GM21528 (cell line): ENCODE measurements at regions not wholly inside any gene's neighbourhood (a gene's known extent, or its start where the extent isn't known, plus 50 kb on each side); places are given as distances from the start of the nearest gene placed in this dataset.
"Not testable (repeated sequence)": the region's sequence is repeated elsewhere in the genome, so short reads cannot be mapped to it uniquely, and the experiment has no call there.

Experiments
- ATAC-seq: cut with Tn5 transposase; IDR thresholded peaks from one replicate; pipeline ENCODE4 v1.9.1; 2021; ENCODE audit warnings: mild to moderate bottlenecking, moderate library complexity; ENCODE audit not compliant: unreplicated experiment, low FRiP score

DNA sequence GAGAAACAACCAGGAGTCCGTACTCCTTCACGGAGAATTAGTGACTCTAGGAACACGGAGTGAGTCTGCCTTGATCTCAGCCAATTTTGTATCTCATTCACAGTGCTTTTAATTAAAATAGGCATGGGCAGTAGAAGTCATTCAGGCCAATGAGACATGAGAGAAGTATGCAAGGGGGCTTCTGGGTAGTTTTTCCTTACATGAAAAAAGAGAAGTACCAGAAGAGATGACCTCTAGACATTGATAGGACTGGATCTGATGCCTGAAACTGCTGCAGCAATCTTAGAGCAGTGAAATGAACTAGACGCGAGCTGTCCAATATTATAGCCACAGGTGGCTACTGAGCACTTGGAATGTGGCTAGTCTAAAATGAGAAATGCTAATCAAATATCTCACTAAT lies 187.7 kb upstream of the TLE4 start:
- ATAC-seq = no peak

- ATAC-seq = no peak
These were observed 187.3 kb upstream of the TLE4 start for GRCh38 chr9:79384501-79384900.

GRCh38 chr9:79387101-79387835 lies 184.5 kb upstream of the TLE4 start:
- ATAC-seq = no peak

DNA sequence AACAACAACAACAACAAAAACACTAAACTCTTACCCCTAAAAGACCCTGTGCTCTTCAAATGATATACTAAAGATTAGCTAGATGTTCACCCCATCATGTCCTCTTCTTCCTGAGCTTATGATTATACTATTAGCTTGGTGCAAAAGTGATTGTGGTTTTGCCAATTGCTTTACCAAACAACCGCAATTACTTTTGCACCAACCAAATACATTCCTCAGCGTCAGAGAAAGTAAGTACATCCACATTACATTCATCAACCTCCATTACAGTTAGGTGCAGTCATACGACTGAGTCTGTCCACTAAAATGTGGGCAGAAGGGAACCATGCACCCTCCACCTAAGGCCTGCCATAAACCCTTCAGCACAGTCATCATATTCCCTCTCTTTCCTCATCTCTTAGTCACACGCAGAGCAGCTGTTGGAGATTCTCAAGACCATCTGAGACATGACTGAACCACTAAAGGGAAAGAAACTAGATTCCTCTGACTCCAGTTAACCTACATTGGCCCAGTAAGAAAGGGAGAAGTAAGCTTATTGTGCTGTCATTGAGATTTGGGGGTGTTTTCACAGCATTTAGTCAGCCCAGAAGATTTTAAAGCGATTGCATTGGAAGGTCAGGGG lies 181.6 kb upstream of the TLE4 start:
- ATAC-seq = no peak

GRCh38 chr9:79390781-79391770 lies 180.7 kb upstream of the TLE4 start:
- ATAC-seq = no peak

DNA sequence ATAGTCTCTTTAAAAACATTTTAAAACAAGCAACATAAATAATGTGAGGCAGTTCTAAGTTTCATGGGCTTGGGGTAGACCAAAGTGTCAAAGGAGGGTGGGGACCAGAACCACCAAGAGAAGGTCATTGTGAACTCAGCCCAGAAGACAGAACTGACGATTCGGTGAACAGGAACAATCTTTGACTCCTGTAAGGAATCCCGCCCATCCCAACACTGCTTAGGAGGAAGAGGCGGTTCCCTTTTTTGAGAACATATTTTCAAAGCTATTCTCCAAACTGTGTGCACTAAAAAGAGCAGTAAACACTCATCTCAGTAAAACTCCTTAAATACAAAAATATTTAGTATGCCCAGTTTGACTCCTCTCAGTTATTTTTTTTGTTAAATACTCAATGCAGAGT lies 176.5 kb upstream of the TLE4 start:
- no peak for ATAC-seq

DNA sequence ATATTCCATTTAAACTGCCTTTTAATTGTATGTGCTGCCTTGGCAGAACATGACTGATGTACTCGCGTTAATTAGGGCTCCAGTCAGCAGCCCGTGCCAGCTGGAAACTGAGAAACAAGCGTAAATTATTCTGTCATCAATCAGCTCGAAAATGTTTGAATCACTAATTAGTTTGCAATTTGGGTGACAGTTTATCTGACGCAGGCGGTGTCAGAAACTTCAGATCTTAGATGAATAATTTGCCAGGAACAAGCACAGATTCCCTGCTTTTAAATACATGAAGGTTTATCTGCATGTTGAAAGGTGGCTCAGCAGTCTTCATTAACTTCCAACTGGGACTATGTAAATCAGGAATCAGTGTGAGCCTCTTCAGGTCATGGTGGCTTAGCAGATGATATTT lies 176.0 kb upstream of the TLE4 start:
- no peak for ATAC-seq

DNA sequence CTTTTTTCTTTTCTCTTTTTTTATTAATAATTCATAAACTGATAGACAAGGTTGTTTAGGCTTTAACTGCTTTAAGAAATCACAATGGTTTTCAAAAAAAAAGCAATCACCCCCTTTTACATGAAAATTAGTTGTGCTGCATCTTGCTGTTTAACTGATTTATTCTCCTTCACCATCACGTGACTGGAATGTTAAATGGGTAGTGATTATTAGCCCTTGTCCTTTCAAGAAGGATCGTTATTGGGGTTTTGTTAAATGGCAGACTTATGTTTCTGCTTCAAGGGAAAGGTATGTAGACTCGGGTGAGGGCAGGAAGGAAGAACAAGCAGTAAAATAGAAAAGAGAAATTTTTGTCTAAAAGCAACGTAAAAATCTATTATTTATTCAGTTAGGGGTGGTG lies 175.6 kb upstream of the TLE4 start:
- ATAC-seq = no peak

GRCh38 chr9:79403495-79403894 lies 168.3 kb upstream of the TLE4 start:
- ATAC-seq = no peak

DNA sequence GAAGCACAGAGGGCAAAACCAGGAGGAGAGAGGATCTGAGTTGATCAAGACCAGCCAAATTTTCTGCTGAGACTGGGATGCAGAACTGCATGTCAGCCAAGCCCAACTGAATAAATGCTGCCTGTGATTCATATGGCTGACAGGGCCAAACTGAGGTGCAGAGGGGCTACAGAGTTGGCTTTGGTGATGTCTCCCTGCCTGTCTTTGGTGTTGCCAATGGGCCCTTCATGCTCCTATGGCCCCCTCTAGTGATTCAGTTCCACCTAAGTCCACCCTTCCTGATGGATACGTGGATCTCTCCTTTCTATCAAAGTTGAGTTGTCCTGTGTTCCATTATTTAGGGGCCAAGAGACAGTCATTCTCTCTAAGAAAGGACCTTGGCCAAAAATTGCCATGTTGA lies 163.6 kb upstream of the TLE4 start:
- ATAC-seq = no peak

DNA sequence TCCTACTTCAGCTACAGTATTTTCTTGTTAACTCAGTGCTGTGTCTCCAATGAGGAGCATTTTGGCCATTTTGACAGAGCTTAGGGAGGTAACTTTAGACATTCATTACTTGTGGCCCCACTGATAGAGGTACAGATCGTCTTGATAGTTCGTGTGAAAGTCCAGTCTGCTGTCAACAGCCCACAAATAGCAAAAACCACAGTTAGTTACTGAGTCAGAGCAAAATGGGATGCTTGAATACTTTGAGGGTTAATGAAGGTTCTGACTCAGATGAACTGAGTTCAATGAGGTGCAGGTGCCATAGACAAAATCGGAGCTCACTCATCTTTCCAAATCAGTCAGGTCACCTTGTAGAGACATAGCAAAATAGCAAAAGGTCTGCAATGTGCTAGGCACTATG lies 163.1 kb upstream of the TLE4 start:
- no peak for ATAC-seq

DNA sequence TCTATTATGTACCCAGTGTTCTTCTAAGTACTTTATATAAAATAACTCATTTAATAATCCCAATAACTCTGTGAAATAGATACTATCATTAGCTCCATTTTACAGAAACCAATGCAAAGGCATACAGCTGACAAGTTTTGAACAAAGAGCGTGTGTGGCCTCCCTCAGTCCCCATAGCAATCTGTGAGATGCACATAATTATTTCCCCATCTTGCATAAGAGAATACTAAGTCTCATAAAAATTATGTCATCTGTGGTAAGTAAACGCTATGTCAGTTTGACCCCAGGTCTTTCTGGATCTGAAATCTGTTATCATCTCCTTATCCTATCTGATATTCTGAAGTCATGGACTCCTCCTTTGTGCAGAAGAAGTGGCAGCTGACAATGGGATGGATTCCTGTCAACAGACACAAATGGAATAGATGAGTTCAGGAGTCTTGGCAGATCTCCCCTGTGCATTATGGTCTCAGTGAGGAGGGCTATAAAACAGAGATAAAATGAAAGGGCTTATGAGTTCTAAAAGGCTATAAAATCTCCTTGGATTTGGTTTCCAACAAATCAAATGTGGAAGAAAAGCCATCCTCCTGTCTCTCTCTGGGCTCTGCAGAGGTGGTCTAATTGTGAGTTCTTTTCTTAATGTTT lies 162.5 kb upstream of the TLE4 start:
- ATAC-seq = no peak

GRCh38 chr9:79425840-79426239 lies 145.9 kb upstream of the TLE4 start:
- no peak for ATAC-seq

GRCh38 chr9:79428422-79428821 lies 143.3 kb upstream of the TLE4 start:
- no peak for ATAC-seq

DNA sequence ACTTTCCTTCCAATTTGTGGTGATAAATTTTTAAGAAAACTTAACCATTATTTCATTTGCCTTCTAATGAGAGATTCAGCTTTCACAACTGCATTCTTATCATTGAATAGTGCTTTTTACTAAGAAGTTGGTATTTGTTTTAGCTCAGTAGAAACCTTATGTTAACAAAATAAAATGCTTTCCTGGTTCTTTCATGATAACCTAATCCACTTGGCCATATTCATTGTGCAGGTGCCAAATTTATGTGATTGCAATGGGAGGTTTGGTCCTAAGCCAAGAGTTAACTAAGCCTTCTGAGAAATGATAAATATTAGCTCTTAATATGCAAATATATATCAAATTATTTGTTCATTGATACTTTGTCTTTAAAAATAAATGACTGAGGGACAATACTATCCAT lies 141.1 kb upstream of the TLE4 start:
- no peak for ATAC-seq

DNA sequence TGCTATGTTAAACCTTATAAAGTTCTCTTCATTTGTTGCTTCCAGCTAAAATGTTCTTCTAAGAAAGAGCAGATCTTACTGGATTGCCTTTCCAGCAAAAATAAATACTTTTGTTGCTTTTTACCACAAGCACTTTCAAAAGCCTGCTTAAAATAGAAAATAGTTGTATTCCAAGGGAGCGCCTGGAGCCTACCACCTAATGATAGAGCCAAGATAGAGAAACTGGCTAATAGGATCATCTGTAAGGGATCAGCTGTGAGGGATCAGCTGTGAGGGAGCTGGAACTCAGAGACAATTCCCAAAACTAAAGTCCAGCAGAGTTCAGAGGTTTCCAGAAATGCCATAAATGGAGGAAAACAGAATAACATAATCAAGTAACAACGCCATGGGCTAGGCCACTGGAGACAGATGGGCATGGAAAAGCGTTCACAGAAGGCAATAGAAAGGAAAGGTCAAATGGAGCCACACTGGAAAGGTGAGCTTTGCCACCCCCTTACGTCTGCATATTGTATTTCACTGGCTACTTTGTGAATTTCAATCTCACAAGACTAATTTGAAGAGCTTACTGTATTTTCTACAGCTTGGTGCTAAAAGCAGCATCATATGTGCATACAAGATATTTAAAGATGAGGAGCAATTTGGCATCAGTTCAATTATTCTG lies 140.6 kb upstream of the TLE4 start:
- ATAC-seq = no peak

GRCh38 chr9:79432485-79432884 lies 139.3 kb upstream of the TLE4 start:
- no peak for ATAC-seq

DNA sequence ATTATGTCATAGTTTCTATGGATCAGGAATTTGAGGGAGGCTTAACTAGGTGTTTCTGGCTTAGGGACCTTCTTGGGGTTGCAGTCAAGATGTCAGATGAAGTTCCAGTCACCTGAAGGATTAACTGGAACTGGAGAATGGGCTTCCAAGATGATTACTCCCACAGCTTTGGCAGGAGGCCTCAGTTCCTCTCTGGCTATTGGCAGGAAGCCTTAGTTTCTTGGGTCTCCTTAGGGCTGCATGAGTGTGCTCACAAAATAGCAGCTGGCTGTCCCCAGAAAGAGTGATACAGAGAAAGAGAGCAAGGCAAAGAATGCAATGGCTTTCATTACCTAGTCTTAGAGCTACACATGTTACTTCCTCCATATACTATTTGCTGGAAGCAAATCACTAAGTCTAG lies 138.1 kb upstream of the TLE4 start:
- no peak for ATAC-seq

DNA sequence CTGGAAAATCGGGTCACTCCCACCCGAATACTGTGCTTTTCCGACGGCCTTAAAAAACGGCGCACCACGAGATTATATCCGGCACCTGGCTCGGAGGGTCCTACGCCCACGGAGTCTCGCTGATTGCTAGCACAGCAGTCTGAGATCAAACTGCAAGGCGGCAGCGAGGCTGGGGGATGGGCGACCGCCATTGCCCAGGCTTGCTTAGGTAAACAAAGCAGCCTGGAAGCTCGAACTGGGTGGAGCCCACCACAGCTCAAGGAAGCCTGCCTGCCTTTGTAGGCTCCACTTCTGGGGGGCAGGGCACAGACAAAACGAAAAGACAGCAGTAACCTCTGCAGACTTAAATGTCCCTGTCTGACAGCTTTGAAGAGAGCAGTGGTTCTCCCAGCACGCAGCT lies 132.5 kb upstream of the TLE4 start:
- not testable (repeated sequence) for ATAC-seq
